ENCODE measurements at regions not wholly inside any gene's neighbourhood (a gene's known extent, or its start where the extent isn't known, plus 50 kb on each side); places are given as distances from the start of the nearest gene placed in this dataset.
A peak's percentile ranks its signal among the peaks of the same experiment; 100 is the strongest.
"Not testable (repeated sequence)": the region's sequence is repeated elsewhere in the genome, so short reads cannot be mapped to it uniquely, and the experiment has no call there.

DNA sequence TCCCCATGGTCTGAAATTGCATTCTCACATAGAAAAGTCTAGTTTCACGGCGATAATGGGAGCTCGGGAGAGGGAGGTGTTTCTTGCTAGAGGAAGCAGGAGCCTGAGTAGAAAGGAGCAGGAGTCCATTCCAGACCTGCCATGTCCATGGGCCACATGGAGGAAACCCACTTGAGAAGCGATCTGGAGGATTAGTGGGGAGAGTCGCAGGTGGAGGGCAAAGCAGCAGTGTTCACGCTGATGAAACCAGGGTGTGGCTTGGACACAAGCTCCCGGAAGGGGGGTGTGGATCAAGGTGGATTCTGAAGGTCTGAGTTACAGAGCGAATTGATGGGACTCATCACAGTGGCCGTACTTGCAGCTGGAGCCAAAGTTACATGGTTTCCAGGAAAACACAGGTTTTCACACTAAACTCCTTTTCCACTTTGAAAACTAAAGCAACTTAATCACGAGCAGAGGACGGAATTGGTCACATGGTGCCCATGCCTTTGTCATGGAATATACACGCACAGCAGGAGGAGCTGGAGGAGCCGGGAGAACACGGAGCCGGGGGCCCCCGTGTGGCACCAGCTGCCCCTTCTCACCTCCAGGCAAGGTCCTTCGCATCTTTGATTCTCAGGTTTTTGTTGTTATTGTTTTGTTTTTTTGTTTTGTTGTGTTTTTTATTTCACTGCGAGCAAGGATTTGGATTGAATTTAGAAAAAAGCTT is 255.1 kb upstream of the MYT1L start:
- intact Hi-C loops (cut with DNase I): no loop called here
- Histone ChIP-seq H3K9ac (ENCODE audit: low read depth in 2 of 2, low read length in 2 of 2) (no peak overlapping the region), H3K27me3 (no peaks in the 10 kb centered on the region), H3K36me3 (no peaks in the 10 kb centered on the region), H3K27ac (no peak overlapping the region), H3K4me3 (no peak overlapping the region), H3K4me1 (no peaks in the 10 kb centered on the region), H3K9me3 (no peaks in the 10 kb centered on the region)
- TF ChIP-seq, protein P1, sequence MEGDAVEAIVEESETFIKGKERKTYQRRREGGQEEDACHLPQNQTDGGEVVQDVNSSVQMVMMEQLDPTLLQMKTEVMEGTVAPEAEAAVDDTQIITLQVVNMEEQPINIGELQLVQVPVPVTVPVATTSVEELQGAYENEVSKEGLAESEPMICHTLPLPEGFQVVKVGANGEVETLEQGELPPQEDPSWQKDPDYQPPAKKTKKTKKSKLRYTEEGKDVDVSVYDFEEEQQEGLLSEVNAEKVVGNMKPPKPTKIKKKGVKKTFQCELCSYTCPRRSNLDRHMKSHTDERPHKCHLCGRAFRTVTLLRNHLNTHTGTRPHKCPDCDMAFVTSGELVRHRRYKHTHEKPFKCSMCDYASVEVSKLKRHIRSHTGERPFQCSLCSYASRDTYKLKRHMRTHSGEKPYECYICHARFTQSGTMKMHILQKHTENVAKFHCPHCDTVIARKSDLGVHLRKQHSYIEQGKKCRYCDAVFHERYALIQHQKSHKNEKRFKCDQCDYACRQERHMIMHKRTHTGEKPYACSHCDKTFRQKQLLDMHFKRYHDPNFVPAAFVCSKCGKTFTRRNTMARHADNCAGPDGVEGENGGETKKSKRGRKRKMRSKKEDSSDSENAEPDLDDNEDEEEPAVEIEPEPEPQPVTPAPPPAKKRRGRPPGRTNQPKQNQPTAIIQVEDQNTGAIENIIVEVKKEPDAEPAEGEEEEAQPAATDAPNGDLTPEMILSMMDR (IDR thresholded peaks at IDR 0.05): no peak
- DNase-seq: peak; percentile 12

DNA sequence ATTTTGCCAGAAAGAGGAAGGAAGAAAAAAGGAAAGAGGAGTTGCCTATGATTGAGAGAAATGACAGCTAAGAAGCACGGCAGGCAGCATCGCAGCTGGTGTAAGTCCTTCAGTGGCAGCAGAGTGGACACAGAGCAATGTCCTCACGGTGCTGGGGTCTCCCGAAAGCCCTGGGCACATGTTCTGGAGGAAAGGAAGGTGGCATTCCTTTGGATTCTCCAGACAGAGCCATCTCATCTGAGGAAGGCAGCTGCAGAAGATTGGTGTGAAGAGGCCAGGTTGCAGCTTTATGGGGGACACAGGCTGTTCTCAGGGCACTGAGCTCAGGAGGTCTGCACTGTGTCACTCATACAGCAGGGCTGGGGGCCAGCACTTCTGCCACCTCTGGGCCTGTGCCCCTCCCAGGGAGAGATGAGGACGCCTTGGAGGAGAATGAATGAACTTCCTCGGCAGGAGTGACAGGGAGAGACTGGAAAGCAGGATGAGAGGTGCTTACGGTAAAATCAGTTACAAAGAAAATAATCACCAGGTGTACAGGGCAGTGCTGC is 252.0 kb upstream of the MYT1L start:
- Histone ChIP-seq H3K27me3 (no peaks in the 10 kb centered on the region), H3K27ac (no peak overlapping the region), H3K9ac (ENCODE audit: low read depth in 2 of 2, low read length in 2 of 2) (no peak overlapping the region), H3K36me3 (no peaks in the 10 kb centered on the region), H3K4me3 (no peak overlapping the region), H3K9me3 (no peaks in the 10 kb centered on the region), H3K4me1 (no peaks in the 10 kb centered on the region)
- TF ChIP-seq, protein P1 (IDR thresholded peaks at IDR 0.05): no peak
- intact Hi-C loops (cut with DNase I): no loop called here
- no peak for DNase-seq

- H3K9ac ChIP-seq (ENCODE audit: low read depth in 2 of 2, low read length in 2 of 2): no peak overlapping the region
- no peaks in the 10 kb centered on the region for H3K36me3 ChIP-seq
- TF ChIP-seq, protein P1 (IDR thresholded peaks at IDR 0.05): no peak
- H3K4me1 ChIP-seq: no peaks in the 10 kb centered on the region
- H3K27ac ChIP-seq: no peak overlapping the region
- DNase-seq: no peak
- no peaks in the 10 kb centered on the region for H3K9me3 ChIP-seq
- intact Hi-C loops (cut with DNase I): no loop called here
- H3K27me3 ChIP-seq: no peaks in the 10 kb centered on the region
- H3K4me3 ChIP-seq: no peak overlapping the region
Measured at GRCh38 chr2:2581331-2582159, 250.5 kb upstream of the MYT1L start.

DNA sequence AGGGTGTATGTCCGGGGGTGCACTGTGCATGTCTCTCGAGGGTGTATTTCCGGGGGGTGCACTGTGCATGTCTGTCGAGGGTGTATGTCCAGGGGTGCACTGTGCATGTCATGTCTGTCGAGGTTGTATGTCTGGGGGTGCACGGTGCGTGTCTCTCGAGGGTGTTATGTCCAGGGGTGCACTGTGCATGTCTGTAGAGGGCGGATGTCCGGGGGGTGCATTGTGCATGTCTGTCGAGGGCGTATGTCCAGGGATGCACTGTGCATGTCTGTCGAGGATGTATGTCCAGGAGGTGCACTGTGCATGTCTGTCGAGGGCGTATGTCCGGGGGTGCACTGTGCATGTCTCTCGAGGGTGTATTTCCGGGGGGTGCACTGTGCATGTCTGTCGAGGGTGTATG is 249.8 kb upstream of the MYT1L start:
- H3K4me3 ChIP-seq; intact Hi-C loops (cut with DNase I); H3K36me3 ChIP-seq; H3K27ac ChIP-seq; H3K27me3 ChIP-seq; H3K4me1 ChIP-seq; H3K9me3 ChIP-seq; DNase-seq; H3K9ac ChIP-seq (ENCODE audit: low read depth in 2 of 2, low read length in 2 of 2): not testable (repeated sequence)

DNA sequence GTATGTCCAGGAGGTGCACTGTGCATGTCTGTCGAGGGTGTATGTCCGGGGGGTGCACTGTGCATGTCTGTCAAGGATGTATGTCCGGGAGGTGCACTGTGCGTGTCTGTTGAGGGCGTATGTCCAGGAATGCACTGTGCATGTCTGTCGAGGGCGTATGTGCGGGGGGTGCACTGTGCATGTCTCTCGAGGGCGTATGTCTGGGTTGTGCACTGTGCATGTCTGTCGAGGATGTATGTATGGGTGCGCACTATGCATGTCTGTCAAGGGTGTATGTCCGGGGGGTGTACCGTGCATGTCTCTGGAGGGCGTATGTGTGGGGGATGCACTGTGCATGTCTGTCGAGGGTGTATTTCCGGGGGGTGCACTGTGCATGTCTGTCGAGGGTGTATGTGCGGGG is 249.3 kb upstream of the MYT1L start:
- H3K9ac ChIP-seq (ENCODE audit: low read depth in 2 of 2, low read length in 2 of 2): no peak overlapping the region
- no peak for DNase-seq
- TF ChIP-seq, protein P1 (IDR thresholded peaks at IDR 0.05): no peak
- no peak overlapping the region for H3K27ac ChIP-seq
- H3K36me3 ChIP-seq: no peaks in the 10 kb centered on the region
- H3K4me3 ChIP-seq: no peak overlapping the region
- intact Hi-C loops (cut with DNase I): no loop called here
- H3K4me1 ChIP-seq: no peaks in the 10 kb centered on the region
- no peaks in the 10 kb centered on the region for H3K9me3 ChIP-seq
- H3K27me3 ChIP-seq: no peaks in the 10 kb centered on the region

DNA sequence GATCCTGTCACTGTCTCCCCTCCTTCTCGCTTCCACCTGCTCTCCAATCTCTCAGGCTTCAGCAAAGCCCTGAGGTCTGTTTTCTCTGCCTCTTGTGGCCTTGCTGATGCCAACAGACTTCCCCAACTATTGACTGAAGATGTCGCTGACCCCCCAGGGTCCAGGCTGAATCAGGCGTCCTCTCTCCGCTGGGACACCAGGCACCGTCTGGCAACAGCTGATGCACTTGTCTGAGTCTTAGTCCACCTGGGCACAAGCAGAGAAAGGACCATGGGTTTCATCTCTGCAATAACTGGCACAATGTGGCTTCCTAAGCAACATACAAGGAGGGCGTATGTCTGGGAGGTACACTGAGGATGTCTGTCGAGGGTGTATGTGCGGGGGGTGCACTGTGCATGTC is 248.7 kb upstream of the MYT1L start:
- H3K27me3 ChIP-seq: no peaks in the 10 kb centered on the region
- no peak for DNase-seq

More for the DNA sequence above, 248.7 kb upstream of the MYT1L start:
- no peaks in the 10 kb centered on the region for H3K4me1 ChIP-seq
- no peak overlapping the region for H3K4me3 ChIP-seq
- H3K9me3 ChIP-seq: no peaks in the 10 kb centered on the region
- H3K27ac ChIP-seq: no peak overlapping the region
- intact Hi-C loops (cut with DNase I): no loop called here
- H3K9ac ChIP-seq (ENCODE audit: low read depth in 2 of 2, low read length in 2 of 2): no peak overlapping the region
- TF ChIP-seq, protein P1 (IDR thresholded peaks at IDR 0.05): no peak
- no peaks in the 10 kb centered on the region for H3K36me3 ChIP-seq

All from colonic mucosa (tissue), 4 donors.